HG03196 (cell line): ENCODE measurements at regions not wholly inside any gene's neighbourhood (a gene's known extent, or its start where the extent isn't known, plus 50 kb on each side); places are given as distances from the start of the nearest gene placed in this dataset.

Source experiments
- ATAC-seq: cut with Tn5 transposase; IDR thresholded peaks from one replicate; pipeline ENCODE4 v1.9.1; 2021; ENCODE audit not compliant: unreplicated experiment

DNA sequence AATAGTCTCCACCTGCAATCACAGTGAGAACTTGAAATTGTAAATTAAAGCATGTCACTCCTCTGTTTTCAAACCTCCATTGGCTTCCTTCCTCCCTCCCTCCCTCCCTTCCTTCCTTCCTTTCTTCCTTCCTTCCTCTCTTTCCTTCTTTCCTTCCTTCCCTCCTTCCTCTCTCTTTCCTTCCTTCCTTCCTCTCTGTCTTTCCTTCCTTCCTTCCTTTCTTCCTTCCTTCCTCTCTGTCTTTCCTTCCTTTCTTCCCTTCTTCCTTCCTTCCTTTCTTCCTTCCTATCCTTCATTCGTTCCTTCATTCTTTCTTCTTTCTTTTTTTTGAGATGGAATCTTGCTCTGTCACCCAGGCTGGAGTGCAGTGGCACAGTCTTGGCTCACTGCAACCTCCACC, 595.0 kb upstream of the ZNF608 start:
- ATAC-seq = no peak

DNA sequence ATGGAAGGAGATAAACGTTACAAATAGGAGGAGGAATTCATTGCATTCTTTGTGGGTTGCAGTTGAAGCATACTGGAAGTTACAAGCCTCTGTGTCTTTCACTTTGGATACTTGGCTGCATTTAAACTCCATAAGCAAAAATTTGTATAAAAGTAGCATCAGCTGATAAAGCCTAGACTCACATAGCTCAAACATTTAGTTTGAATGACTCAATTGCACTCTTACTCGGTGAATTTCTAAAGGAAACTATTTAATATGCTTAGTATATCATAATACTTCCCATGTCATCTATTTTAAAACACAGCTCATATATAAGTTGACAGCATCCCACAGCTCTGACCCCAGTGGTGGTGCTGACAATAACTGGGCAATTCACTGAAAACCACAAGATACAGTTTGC, 596.6 kb upstream of the ZNF608 start:
- ATAC-seq = no peak

DNA sequence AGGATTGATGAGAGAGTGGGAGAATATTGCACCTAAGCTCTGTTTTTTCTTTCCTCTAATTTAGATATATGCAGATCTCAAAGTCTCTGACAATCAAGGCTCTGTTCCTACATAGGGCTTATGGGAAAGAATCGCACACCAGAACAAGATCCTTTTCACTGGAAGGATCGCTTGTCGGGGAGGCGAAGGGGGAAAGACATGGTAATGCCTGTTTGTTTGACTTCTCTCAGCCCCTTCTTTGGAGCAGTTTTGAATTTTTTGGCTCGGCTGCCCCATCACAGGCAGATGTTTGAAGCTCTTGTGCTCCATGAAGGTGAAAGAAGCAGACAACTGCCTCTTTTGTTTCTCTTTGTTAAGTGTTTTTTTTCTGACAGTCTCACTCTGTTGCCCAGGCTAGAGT, 599.9 kb upstream of the ZNF608 start:
- ATAC-seq = no peak

DNA sequence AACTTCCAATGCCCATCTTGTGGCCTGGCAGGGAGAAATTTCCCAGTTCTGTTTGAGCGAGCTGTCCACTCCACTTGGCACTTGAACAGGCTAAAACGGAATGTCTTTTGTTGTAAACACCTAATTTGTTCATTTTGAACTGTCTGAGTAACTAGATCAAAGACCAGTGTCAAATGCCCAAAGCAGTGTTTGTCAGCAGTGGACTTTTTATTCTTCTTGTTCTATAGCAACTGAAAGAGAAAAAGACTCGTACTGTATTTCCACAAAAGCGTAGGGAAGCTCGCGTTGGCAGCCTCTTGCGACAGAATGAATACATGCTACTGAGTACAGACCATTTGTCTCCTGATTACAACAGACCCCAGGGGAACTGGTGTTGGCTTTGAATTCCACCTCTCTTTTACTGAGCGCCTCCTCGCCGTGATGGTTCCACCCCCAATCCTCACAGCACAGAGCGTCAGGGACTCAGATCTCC, 601.8 kb upstream of the ZNF608 start:
- ATAC-seq = no peak

DNA sequence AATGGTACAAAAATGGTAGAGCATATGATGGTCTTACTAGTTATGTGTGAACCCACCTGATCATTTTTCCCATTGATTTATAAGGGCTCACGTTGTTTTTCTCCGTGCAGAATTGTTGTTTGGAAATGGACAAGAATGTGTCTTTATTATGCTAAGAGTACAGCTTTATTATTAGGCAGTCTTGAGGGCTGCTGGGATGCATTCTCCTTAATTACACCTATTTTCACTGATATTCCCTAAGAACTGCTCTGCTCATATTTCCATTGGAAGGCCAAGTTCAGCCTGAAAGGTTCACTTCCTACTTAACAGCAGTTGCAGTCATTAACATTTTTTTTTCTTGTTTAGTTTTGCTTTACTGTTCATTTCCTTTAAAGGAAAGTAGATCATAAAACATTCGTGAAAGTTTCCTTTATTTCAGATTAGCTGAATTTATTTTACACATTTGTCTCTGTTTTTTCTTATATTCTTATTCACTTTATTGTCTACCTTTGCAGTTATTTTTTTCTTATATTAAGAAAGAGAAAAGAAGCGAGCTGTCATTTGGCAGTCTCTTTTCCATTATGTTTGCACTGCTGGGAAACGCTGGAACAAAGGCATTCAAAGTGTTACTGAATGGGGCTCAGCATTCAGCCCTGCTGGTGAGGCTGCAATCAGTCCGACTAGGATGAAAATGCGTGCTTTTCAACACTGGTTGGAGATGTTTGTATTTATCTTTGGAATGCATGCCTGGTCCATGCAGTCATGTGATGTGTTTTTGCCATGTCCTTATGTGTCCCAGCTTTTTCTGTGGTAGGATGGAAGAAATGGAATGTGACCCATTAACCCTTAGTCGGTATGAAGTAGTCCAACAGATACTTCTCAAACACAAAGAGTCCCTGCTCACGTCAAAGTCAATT, 602.7 kb upstream of the ZNF608 start:
- no peak for ATAC-seq

DNA sequence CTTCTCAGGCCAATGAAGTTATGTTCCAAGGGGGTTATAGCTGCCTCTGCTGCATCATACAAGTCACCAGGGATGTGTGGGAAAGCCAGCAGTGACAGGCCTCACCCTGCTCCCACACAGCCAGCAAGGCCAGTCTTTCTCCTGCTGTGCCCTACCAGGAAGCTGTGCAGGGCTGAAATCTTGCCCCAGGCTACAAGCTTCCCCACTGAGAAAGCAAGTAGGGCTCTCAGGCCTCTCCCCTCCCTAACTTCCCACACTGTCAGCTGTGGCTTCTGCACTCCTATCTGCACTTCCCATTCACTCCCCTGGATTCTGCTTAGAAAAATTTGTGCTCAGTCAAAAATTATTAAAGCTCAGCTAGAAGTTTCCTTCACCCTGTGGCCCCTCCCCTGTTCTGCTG, 611.2 kb upstream of the ZNF608 start:
- ATAC-seq = no peak

DNA sequence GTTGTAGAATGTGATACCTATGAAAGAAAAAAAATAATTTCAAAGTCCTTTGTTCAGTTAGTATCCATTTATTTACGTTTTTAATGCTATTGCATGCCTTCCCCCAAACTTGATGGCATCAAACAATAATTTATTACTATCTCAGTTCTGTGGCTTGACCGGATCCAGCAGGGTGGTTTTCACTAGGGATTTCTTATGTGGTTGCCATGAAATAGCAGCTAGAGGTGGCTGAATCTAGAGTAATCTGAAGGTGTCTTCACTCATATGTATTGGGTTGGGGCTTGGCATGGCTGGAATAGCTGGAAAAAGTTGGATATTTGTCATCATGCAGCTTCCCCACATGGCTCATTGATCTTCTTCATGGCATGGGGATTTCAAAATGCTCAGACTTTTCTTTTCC, 619.3 kb upstream of the ZNF608 start:
- ATAC-seq = no peak

DNA sequence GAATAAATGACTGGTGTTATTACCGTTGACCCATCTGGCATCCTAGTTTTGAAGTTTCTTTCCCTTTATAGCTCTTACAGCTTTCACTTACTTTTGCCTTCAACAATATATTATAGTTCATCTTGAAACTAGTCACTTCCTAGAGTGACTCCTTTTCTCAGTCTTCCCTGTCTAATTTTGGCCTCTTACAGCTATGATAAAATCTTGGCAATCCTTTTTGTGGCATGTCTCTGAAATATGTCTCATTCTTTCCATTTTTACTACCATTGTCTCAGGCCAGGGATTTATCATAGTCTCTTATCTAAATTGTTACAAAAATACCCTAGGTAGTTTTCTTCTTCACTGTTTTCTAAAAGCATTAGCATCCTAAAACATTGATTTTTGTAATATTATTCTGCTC, 621.3 kb upstream of the ZNF608 start:
- ATAC-seq = no peak

DNA sequence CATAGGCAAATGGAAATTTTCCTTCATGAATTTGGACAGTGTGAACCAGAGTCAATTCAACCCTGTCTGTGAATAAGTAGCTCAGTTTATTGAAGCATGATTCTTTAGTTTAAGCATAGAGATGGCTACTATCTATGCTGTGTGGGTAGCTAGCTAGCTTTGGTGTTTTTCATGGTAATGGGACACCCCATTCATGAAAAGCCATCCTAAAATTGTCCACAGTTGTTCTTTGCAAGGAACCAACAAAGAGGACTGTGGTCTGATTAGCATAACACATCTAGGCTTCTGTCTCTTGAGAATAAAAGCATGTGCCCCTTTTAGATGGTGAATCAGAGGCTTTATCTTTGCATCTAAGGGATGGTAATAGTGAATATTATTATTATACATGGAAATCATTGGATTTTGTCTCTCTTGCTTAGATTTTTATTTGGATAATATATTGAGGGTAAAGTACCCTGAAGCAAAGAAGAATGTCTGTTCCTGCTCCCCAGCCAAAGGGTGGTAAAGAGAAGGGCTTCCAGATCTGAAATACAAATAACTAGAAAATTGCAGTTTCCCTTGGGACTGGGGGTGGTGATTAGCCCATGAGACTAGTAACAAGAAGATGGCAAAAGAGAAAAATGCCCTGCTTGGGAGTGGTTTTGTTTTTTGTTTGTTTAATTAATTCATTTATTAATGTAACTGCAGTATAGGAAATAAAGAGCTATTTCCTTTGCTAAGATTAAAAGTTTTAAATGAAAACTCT, 624.2 kb upstream of the ZNF608 start:
- ATAC-seq = no peak

DNA sequence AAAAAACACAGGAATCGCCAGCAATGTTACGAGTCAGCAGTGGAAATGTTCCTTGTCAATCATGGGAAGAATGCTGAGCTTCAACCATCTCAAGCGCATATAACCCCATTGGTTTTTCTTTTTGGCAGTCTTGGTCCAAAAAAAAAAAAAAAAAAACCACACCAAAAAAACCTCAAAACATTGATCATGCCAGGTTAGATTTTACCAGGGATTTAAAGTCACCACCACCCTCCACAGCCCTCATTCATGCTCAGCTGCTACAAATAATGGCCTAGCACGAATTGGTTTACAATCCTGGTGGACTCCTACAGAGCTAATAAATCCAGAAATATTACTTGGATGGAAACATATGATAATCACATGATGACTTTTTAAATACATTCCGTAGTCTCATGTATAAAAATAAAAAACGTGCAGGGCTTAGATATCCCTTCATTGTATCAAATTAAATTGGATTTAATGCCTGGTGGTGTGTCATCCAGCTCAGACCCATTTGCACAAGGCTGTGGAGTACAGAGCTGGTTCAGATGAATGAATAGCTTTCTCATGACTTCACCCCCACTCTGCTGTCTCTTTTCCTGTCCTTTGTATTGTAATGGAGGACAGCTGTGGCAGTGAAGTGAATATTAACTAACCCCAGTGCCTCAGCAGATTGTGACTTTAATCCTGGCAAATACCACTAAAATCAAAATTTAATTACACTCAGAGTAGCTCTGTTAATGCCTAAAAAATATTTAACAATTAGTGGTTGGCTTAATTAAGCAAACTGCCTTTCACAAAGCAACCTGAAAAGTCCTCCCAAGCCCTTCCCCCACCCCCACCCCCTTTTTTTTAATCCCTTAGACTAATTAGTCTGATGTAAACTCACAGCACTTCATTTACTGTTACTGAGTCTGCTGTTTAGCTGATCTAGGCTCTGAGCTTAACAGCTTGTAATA, 626.5 kb upstream of the ZNF608 start:
- no peak for ATAC-seq

DNA sequence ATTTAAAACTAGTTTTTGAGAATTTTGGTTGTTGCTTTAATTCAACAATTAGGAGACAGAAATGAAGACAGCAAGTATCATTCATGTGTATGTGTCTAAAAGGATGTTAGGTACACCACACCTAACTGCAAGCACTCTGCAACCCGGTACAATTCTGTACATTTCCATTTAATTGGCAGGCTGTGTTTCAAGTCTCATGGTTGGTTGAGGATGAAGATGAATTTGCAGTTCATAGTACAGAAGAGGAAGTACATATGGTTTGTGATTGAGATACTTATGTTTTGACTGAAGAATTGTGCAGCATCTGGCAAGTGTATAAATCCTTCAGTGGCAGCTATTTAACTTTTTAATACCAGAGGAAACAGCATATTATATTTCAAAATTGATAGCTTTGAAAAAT, 628.7 kb upstream of the ZNF608 start:
- ATAC-seq = no peak

DNA sequence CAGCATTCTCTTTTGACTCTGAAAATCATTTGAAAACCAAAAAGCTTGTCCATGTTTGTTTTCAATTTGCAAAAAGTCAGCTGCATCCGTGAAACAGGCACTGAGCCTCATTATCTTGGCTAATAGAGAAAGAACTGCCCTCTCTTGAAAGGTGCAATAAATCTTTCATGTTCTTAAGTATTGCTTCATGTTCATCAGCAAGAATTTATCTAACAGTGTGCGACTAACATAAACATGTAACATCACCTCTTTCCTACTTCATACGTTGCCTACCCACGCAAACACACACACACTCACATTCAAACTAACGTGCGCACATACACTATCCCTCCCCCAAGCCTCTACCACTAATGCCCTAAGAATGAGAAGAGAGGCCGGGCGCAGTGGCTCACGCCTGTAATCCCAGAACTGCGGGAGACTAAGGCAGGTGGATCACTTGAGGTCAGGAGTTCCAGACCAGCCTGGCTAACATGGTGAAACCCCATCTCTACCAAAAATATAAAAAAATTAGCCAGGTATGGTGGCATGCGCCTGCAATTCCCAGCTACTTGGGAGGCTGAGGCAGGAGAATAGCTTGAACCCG, 629.7 kb upstream of the ZNF608 start:
- ATAC-seq = no peak

DNA sequence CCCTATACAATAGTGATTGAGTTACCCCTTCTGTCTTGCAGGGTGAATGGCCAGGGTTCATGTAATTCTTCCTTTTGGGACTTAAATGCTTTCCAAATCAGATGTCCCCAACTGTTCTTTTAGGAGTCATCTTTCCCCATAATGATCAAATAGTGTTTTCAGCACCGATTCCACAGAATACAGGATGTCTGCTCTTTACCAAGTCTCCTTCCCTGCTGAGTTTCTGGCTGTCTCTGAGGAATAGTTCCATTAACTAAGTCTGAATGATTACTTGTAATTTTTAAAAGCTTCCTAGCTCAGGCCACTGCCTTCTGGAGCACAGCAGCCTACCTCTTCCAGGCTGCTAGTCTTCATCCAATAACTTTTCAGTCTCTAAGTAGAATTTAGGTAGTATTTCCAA, 630.7 kb upstream of the ZNF608 start:
- no peak for ATAC-seq

DNA sequence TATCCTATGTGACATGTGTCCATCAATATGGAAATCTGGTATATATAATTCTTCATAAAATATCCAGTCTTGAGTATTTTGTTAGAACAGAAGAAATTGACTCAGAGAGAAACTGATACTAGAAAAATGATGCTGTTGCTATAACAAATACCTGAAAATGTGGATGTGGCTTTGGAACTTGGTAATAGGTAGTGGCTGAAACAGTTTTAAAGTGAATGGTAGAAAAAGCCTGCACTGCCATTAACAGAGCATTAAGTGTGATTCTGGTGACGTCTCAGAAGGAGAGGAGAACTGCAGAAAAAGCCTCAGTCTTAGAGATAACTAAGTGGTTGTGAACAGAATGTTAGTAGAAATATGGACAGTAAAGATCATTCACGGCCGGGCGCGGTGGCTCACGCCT, 634.9 kb upstream of the ZNF608 start:
- ATAC-seq = no peak

DNA sequence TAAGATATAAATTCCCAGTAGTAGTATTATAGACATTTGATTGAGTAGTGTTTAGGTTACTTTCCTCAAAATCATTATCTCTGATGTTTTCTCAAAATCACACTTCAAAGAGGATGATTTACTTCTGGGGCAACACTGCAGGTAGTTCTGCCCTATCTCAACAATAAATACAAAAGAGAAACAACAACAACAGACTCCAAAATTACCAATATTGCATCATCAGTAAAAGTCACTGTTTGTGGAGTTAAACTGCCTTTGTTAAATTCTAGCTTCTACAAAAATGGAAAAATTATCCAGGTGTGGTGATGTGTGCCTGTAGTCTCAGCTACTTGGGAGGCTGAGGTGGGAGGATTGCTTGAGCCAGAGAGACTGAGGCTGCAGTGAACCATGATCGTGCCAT, 637.6 kb upstream of the ZNF608 start:
- no peak for ATAC-seq

DNA sequence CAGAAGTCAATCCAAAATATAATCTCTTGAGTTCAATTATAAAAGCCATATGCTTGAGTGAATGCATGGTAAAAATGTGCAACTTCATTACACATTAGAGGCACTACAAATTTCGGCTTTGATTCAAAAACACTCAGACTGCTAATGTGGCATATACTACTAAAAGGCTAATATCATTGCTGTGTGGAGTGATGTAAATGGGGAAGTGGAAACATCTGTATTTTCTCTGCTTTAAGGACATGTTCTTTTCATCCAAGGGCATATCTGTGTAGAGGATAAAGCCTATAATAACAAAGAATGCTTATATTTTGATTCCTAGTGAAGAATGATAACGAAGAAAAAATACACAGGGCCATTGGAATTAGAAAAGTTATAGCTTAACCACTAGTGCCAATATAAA, 643.9 kb upstream of the ZNF608 start:
- no peak for ATAC-seq

DNA sequence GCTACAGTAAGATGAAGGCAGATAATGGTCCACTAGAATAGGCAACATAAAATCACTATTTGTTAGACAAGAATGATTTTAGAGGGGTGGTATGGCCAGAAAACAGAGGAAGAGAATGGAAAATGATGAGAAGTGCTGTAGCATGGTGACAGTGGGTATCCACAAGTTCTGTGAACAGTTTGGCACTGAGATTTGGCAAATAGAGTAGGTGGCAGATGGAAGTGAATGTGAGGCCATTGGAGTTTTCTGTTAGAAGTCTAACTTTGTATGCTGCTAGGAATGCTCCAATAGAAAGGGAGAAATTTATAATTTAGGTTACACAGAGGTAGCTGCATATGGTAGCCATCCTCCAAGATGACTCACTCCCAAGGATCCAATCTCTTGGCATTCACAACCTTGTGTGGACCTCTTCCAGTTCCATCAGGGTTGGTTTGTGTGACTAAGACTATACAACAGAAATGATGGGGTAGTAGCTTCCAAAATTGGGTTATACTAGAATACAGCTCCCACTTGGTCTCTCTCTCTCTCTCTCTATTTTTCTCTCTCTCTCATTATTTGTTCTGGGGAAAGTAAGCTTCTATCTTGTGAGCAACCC, 646.9 kb upstream of the ZNF608 start:
- ATAC-seq = no peak

DNA sequence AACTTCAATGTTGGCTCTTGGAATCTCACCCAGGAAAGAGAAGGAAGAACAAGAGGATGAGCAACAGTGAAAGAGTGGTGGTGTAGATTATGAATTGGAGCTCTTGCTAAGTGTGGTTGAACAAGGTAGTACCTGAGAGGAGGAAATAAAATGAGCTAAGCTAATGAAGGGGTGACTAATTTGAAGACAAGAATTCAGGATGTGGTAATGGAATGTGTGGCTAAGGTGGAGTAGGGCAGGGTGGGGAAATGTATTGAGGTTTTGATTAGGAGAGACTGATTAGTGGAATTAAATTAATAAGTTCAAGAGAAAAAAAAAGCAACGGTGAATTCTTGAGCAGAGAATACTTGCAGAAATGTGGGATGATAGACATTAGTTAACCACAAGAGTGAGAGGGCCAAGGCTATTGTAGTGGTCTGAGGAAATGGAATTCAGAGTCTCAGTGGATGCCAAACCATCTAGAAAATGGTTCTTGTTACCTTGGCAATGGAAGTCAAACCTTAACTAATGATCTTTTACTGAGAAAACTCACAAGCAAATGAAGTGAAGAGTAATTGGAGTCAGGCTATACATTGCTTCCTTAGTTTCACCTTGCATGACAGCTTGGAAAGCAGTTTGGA, 648.3 kb upstream of the ZNF608 start:
- no peak for ATAC-seq

DNA sequence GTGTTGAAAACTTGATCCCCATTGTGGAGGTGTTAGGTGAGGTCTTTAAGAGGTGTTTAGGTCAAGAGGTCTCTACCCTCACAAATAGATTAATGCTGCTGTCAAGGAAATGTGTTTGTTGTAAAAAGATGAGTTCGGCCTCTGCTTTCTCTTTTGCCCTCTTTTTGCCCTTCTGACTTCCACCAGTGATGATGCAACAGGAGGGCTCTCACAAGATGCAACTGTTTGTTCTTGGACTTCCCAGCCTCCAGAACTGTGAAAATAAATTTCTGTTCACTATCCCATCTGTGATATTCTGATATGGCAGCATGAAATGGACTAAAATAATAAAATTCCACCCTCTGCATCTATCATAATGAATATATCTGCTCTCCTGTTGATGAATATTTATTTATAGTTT, 650.0 kb upstream of the ZNF608 start:
- ATAC-seq = no peak

DNA sequence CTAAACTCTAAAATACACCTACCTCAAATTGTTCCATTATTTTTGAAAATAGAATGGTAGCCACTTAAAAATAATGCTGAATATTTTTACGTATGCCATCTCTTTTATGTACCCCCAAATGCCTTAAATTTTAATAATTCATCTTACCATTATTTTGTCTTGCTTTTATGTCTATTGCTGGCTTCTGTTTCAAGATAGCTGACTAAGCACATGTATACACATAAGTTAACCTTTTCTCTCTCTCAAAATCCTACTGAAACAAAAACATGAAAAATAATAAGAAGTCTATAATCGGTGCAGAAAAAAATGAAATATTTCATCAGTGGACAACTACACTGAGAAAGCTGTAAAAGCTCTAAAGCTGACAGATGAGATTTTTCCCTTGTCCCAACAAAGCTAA, 652.0 kb upstream of the ZNF608 start:
- ATAC-seq = no peak
